SU-DHL-6 (cell line): ENCODE measurements at regions not wholly inside any gene's neighbourhood (a gene's known extent, or its start where the extent isn't known, plus 50 kb on each side); places are given as distances from the start of the nearest gene placed in this dataset.

Experiments used
- H2AFZ ChIP-seq: fragments of 200-600 bp; sonication (generic); 2 replicates; pipeline ENCODE4 v1.6.1; 2014; ENCODE audit warnings: low read depth, mild to moderate bottlenecking, moderate library complexity, mixed read lengths, antibody characterized with exemption, low read length; ENCODE audit not compliant: severe bottlenecking
- H3F3A ChIP-seq: fragments of 200-600 bp; shearing (Covaris generic); 2 replicates; pipeline ENCODE4 v1.6.0; 2016; ENCODE audit warnings: antibody characterized with exemption, mild to moderate bottlenecking; ENCODE audit not compliant: insufficient read depth
- H3K27ac ChIP-seq: fragments of 200-600 bp; sonication (generic); 2 replicates; pipeline ENCODE4 v1.5.1; 2016; ENCODE audit warnings: low read depth, mild to moderate bottlenecking, low read length, moderate library complexity, mixed read lengths
- H3K27me3 ChIP-seq: fragments of 200-600 bp; sonication (generic), shearing (Covaris generic); 2 replicates; pipeline ENCODE4 v1.6.0; 2014; ENCODE audit warnings: mild to moderate bottlenecking, low read length
- H3K36me3 ChIP-seq: fragments of 200-600 bp; sonication (generic); 2 replicates; pipeline ENCODE4 v1.6.1; 2014; ENCODE audit warnings: mild to moderate bottlenecking, low read length, mixed read lengths
- H3K4me2 ChIP-seq: fragments of 300-600, 200-600 bp; shearing (Covaris generic), sonication (generic); 2 replicates; pipeline ENCODE4 v1.6.0; 2014; ENCODE audit warnings: low read length, low read depth, mild to moderate bottlenecking; ENCODE audit not compliant: poor library complexity, severe bottlenecking
- H3K4me3 ChIP-seq: fragments of 200-600 bp; sonication (generic); 2 replicates; pipeline ENCODE4 v1.5.1; 2014; ENCODE audit warnings: antibody characterized with exemption, low read length, mild to moderate bottlenecking, mixed read lengths; ENCODE audit not compliant: insufficient read depth, poor library complexity, severe bottlenecking
- H3K79me2 ChIP-seq: fragments of 200-600 bp; sonication (generic); 2 replicates; pipeline ENCODE4 v1.6.1; 2014; ENCODE audit warnings: mild to moderate bottlenecking, low read length, moderate library complexity; ENCODE audit not compliant: insufficient read depth
- H3K9ac ChIP-seq: fragments of 200-600 bp; sonication (generic); 2 replicates; pipeline ENCODE4 v1.7.0; 2014; ENCODE audit warnings: mild to moderate bottlenecking, low read length
- H3K9me2 ChIP-seq: fragments of 200-600 bp; sonication (generic); replicated peaks from 2 replicates; pipeline ENCODE4 v1.6.1; 2014; ENCODE audit warnings: low read length; ENCODE audit not compliant: insufficient read depth
- H3K9me3 ChIP-seq: fragments of 200-600 bp; sonication (generic); 2 replicates; pipeline ENCODE4 v1.6.1; 2014; ENCODE audit warnings: low read length, mixed read lengths; ENCODE audit not compliant: insufficient read depth
- H4K20me1 ChIP-seq: fragments of 200-600 bp; sonication (generic); 2 replicates; pipeline ENCODE4 v1.6.1; 2014; ENCODE audit warnings: low read depth, mild to moderate bottlenecking, antibody characterized with exemption, low read length, moderate library complexity, mixed read lengths
- CTCF ChIP-seq: fragments of 200-600 bp; sonication (generic); IDR thresholded peaks from one replicate; pipeline ENCODE4 v1.5.1; 2017; ENCODE audit warnings: antibody characterized with exemption, mild to moderate bottlenecking, low read length, moderate library complexity; ENCODE audit not compliant: insufficient read depth, poor library complexity, severe bottlenecking
- EZH2phosphoT487 ChIP-seq: fragments of 200-600 bp; sonication (generic), shearing (Covaris generic); conservative IDR thresholded peaks from 2 replicates; pipeline ENCODE4 v1.6.1; 2018; ENCODE audit warnings: mild to moderate bottlenecking, antibody characterized with exemption, low read length, moderate library complexity, mixed read lengths

GRCh38 chr7:34457329-34457728, 200.7 kb upstream of the NPSR1 start:
- Histone ChIP-seq H3F3A (no peaks in the 10 kb centered on the region), H3K27ac (no peak overlapping the region), H3K4me2 (no peak overlapping the region), H2AFZ (no peak overlapping the region), H3K36me3 (no peaks in the 10 kb centered on the region), H3K9me3 (no peaks in the 10 kb centered on the region), H3K9me2 (no peaks in the 10 kb centered on the region), H3K4me3 (no peak overlapping the region), H3K79me2 (no peaks in the 10 kb centered on the region), H4K20me1 (no peaks in the 10 kb centered on the region), H3K27me3 (0 out of 2 replicates have a peak, but pooled peaks cover 2% of the 10 kb centered on the region), H3K9ac (no peak overlapping the region)
- no peak for TF ChIP-seq CTCF
- no peak for TF ChIP-seq EZH2phosphoT487

GRCh38 chr7:34463830-34464229, 194.2 kb upstream of the NPSR1 start:
- no peak for TF ChIP-seq CTCF
- TF ChIP-seq EZH2phosphoT487: no peak
- H3K9me2 ChIP-seq: no peaks in the 10 kb centered on the region
- no peak overlapping the region for H3K9ac ChIP-seq
- no peaks in the 10 kb centered on the region for H3K9me3 ChIP-seq
- H3K36me3 ChIP-seq: no peaks in the 10 kb centered on the region
- H3K79me2 ChIP-seq: no peaks in the 10 kb centered on the region
- no peak overlapping the region for H3K27ac ChIP-seq
- H3K4me2 ChIP-seq: no peak overlapping the region
- no peaks in the 10 kb centered on the region for H3K27me3 ChIP-seq
- no peaks in the 10 kb centered on the region for H3F3A ChIP-seq
- no peak overlapping the region for H2AFZ ChIP-seq
- no peaks in the 10 kb centered on the region for H4K20me1 ChIP-seq
- no peak overlapping the region for H3K4me3 ChIP-seq

- H3K9me2 ChIP-seq: no peaks in the 10 kb centered on the region
Observed at GRCh38 chr7:34471844-34472243, 186.2 kb upstream of the NPSR1 start.

More at GRCh38 chr7:34471844-34472243, 186.2 kb upstream of the NPSR1 start:
- H3K4me2 ChIP-seq: no peak overlapping the region
- TF ChIP-seq EZH2phosphoT487 (no peak), CTCF (no peak)
- H3K9me3 ChIP-seq: 0 out of 2 replicates have a peak, but pooled peaks cover 5% of the 10 kb centered on the region
- H3K27ac ChIP-seq: no peak overlapping the region
- H3K27me3 ChIP-seq: no peaks in the 10 kb centered on the region
- no peak overlapping the region for H3K4me3 ChIP-seq
- no peaks in the 10 kb centered on the region for H4K20me1 ChIP-seq
- H3F3A ChIP-seq: no peaks in the 10 kb centered on the region
- no peak overlapping the region for H3K9ac ChIP-seq
- no peak overlapping the region for H2AFZ ChIP-seq
- no peaks in the 10 kb centered on the region for H3K79me2 ChIP-seq
- H3K36me3 ChIP-seq: no peaks in the 10 kb centered on the region
